Neural progenitor cell (in vitro differentiated cells): ENCODE measurements at regions not wholly inside any gene's neighbourhood (a gene's known extent, or its start where the extent isn't known, plus 50 kb on each side); places are given as distances from the start of the nearest gene placed in this dataset.

Experiments used
- DNase-seq: peaks from one replicate; pipeline ENCODE4 v3.0.0-alpha.2; 2016; ENCODE audit warnings: low spot score
- H2AFZ ChIP-seq: fragments of 200-600 bp; sonication (generic); replicated peaks from 2 replicates; pipeline ENCODE4 v1.6.1; 2016; ENCODE audit warnings: antibody characterized with exemption
- H3F3A ChIP-seq: fragments of 200-600 bp; sonication (generic); 2 replicates; pipeline ENCODE4 v1.6.1; 2016; ENCODE audit warnings: antibody characterized with exemption, low read depth
- H3K27ac ChIP-seq: fragments of 200-600 bp; sonication (generic); 2 replicates; pipeline ENCODE4 v1.5.1; 2016; ENCODE audit warnings: mild to moderate bottlenecking
- H3K27me3 ChIP-seq: fragments of 200-600 bp; sonication (generic); 2 replicates; pipeline ENCODE4 v1.6.1; 2016; ENCODE audit warnings: mild to moderate bottlenecking, moderate library complexity
- H3K36me3 ChIP-seq: fragments of 200-600 bp; sonication (generic); 2 replicates; pipeline ENCODE4 v1.5.1; 2016
- H3K4me1 ChIP-seq: fragments of 200-600 bp; sonication (generic); 2 replicates; pipeline ENCODE4 v1.6.1; 2016; ENCODE audit warnings: mixed run types
- H3K4me2 ChIP-seq: fragments of 200-600 bp; sonication (generic); 2 replicates; pipeline ENCODE4 v1.6.1; 2016
- H3K4me3 ChIP-seq: fragments of 200-600 bp; sonication (generic); 2 replicates; pipeline ENCODE4 v1.5.1; 2016
- H3K79me2 ChIP-seq: fragments of 200-600 bp; sonication (generic); 2 replicates; pipeline ENCODE4 v1.6.1; 2016; ENCODE audit warnings: low read depth
- H3K9ac ChIP-seq: fragments of 200-600 bp; sonication (generic); 2 replicates; pipeline ENCODE4 v1.6.1; 2016
- H3K9me3 ChIP-seq: fragments of 200-600 bp; sonication (generic); 2 replicates; pipeline ENCODE4 v1.5.1; 2016; ENCODE audit warnings: low read depth
- H4K20me1 ChIP-seq: fragments of 200-600 bp; sonication (generic); 2 replicates; pipeline ENCODE4 v1.6.1; 2016; ENCODE audit warnings: low read depth
- H3K27ac Mint-ChIP-seq: 3 replicates; pipeline ENCODE4 v1.8.0; 2021; ENCODE audit warnings: mixed read lengths
- H3K27me3 Mint-ChIP-seq: 2 replicates; pipeline ENCODE4 v1.8.0; 2022; ENCODE audit warnings: low read depth, mild to moderate bottlenecking, inconsistent platforms, moderate library complexity, mixed read lengths; ENCODE audit not compliant: insufficient read depth
- H3K36me3 Mint-ChIP-seq: 3 replicates; pipeline ENCODE4 v1.8.0; 2021; ENCODE audit warnings: mixed read lengths
- H3K4me1 Mint-ChIP-seq: 3 replicates; pipeline ENCODE4 v1.8.0; 2021; ENCODE audit warnings: mixed read lengths
- H3K4me3 Mint-ChIP-seq: 3 replicates; pipeline ENCODE4 v1.8.0; 2021; ENCODE audit warnings: mild to moderate bottlenecking, moderate library complexity, mixed read lengths
- H3K9me3 Mint-ChIP-seq: 3 replicates; pipeline ENCODE4 v1.8.0; 2020; ENCODE audit warnings: mixed read lengths
- CTCF ChIP-seq: fragments of 200-600 bp; sonication (generic); IDR thresholded peaks from 2 replicates; pipeline ENCODE4 v1.5.1; 2017; ENCODE audit warnings: antibody characterized with exemption, mild to moderate bottlenecking
- EZH2 ChIP-seq: fragments of 200-600 bp; sonication (generic); IDR thresholded peaks from 2 replicates; pipeline ENCODE4 v1.6.1; 2017; ENCODE audit warnings: antibody characterized with exemption, mild to moderate bottlenecking, moderate library complexity
- EZH2phosphoT487 ChIP-seq: fragments of 200-600 bp; sonication (generic); IDR thresholded peaks from 2 replicates; pipeline ENCODE4 v1.6.1; 2017; ENCODE audit warnings: antibody characterized with exemption

GRCh38 chrX:110569506-110569905 is 210.9 kb downstream of the RTL9 start:
- Histone ChIP-seq H3K4me3 (no peak overlapping the region), H3F3A (no peaks in the 10 kb centered on the region), H3K79me2 (no peaks in the 10 kb centered on the region), H3K27ac (no peak overlapping the region), H3K9ac (no peak overlapping the region), H3K4me1 (no peaks in the 10 kb centered on the region), H3K4me2 (no peak overlapping the region), H2AFZ (no peak overlapping the region), H3K36me3 (no peaks in the 10 kb centered on the region), H3K9me3 (peaks cover 6% of the 10 kb centered on the region), H3K27me3 (no peaks in the 10 kb centered on the region), H4K20me1 (no peaks in the 10 kb centered on the region)
- H3K36me3 Mint-ChIP-seq: peaks cover 4% of the 10 kb centered on the region
- peaks cover 28% of the 10 kb centered on the region for H3K4me1 Mint-ChIP-seq
- H3K9me3 Mint-ChIP-seq: peaks cover 14% of the 10 kb centered on the region
- peak overlapping the region; percentile 7 for H3K27ac Mint-ChIP-seq
- no peak for DNase-seq
- no peak overlapping the region for H3K4me3 Mint-ChIP-seq
- no peaks in the 10 kb centered on the region for H3K27me3 Mint-ChIP-seq
- no peak for TF ChIP-seq EZH2
- no peak for TF ChIP-seq CTCF
- no peak for TF ChIP-seq EZH2phosphoT487

- H3K4me3 ChIP-seq: no peak overlapping the region
- no peak overlapping the region for H3K9ac ChIP-seq
- H3K27ac ChIP-seq: peak overlapping the region; percentile 37
- Mint-ChIP-seq H3K4me3 (no peak overlapping the region), H3K27me3 (peaks cover 6% of the 10 kb centered on the region), H3K36me3 (peaks cover 8% of the 10 kb centered on the region), H3K9me3 (peaks cover 30% of the 10 kb centered on the region), H3K27ac (peak overlapping the region; percentile 99), H3K4me1 (peaks cover 49% of the 10 kb centered on the region)
- H3K4me1 ChIP-seq: peaks cover 24% of the 10 kb centered on the region
- TF ChIP-seq CTCF (no peak), EZH2 (no peak), EZH2phosphoT487 (no peak)
- no peaks in the 10 kb centered on the region for H3K79me2 ChIP-seq
- peak; percentile 51 for DNase-seq
- H3K27me3 ChIP-seq: no peaks in the 10 kb centered on the region
- H3K36me3 ChIP-seq: no peaks in the 10 kb centered on the region
- peak overlapping the region; percentile 45 for H3K4me2 ChIP-seq
- H4K20me1 ChIP-seq: no peaks in the 10 kb centered on the region
- H3K9me3 ChIP-seq: no peaks in the 10 kb centered on the region
- H2AFZ ChIP-seq: no peak overlapping the region
- H3F3A ChIP-seq: peaks cover 17% of the 10 kb centered on the region
Observed at GRCh38 chrX:110578270-110578669, 217.3 kb downstream of the CHRDL1 start.

GRCh38 chrX:110584083-110584482 is 211.5 kb downstream of the CHRDL1 start:
- Mint-ChIP-seq H3K36me3 (peaks cover 8% of the 10 kb centered on the region), H3K27me3 (peaks cover 3% of the 10 kb centered on the region), H3K4me1 (peaks cover 33% of the 10 kb centered on the region), H3K4me3 (no peak overlapping the region), H3K9me3 (peaks cover 29% of the 10 kb centered on the region), H3K27ac (peak overlapping the region; percentile 72)
- no peaks in the 10 kb centered on the region for H3K36me3 ChIP-seq
- peaks cover 8% of the 10 kb centered on the region for H3K9me3 ChIP-seq
- H3F3A ChIP-seq: no peaks in the 10 kb centered on the region
- no peaks in the 10 kb centered on the region for H4K20me1 ChIP-seq
- H3K27me3 ChIP-seq: no peaks in the 10 kb centered on the region
- no peak overlapping the region for H2AFZ ChIP-seq
- peak overlapping the region; percentile 45 for H3K4me2 ChIP-seq
- no peaks in the 10 kb centered on the region for H3K79me2 ChIP-seq
- peak overlapping the region; percentile 6 for H3K4me3 ChIP-seq
- no peak overlapping the region for H3K27ac ChIP-seq
- peak; percentile 44 for DNase-seq
- TF ChIP-seq EZH2 (no peak), EZH2phosphoT487 (no peak), CTCF (no peak)
- H3K4me1 ChIP-seq: peaks cover 11% of the 10 kb centered on the region
- H3K9ac ChIP-seq: no peak overlapping the region
